HCT116 (cell line): ENCODE measurements at regions not wholly inside any gene's neighbourhood (a gene's known extent, or its start where the extent isn't known, plus 50 kb on each side); places are given as distances from the start of the nearest gene placed in this dataset.

Source experiments
- CEBPB ChIP-seq: IDR thresholded peaks from 2 replicates; pipeline ENCODE4 v1.6.1; 2012; ENCODE audit warnings: low read depth
- CTCF ChIP-seq, 3 experiments: fragments of 200-600 bp in 1 of 3; sonication (generic) in 1 of 3; IDR thresholded peaks in 2 of 3; conservative IDR thresholded peaks in 1 of 3; 2 replicates each; pipeline ENCODE4 v1.5.1; 2012 to 2017; ENCODE audit warnings: low read depth in 2 of 3, low read length in 2 of 3, antibody characterized with exemption in 1 of 3, borderline replicate concordance in 1 of 3, control low read depth in 1 of 3, mild to moderate bottlenecking in 1 of 3, mixed read lengths in 1 of 3, mixed run types in 1 of 3, moderate library complexity in 1 of 3; ENCODE audit not compliant: insufficient read depth in 1 of 3
- EZH2 ChIP-seq: fragments of 200-600 bp; sonication (generic); IDR thresholded peaks from 2 replicates; pipeline ENCODE4 v1.6.1; 2017; ENCODE audit warnings: antibody characterized with exemption, mixed run types
- JUND ChIP-seq: IDR thresholded peaks from 2 replicates; pipeline ENCODE4 v1.6.1; 2012
- MAX ChIP-seq: IDR thresholded peaks from 2 replicates; pipeline ENCODE4 v1.6.1; 2012
- POLR2A ChIP-seq: IDR thresholded peaks from 2 replicates; pipeline ENCODE4 v1.7.0; 2011; ENCODE audit warnings: borderline replicate concordance; ENCODE audit not compliant: insufficient read depth, insufficient read length; ENCODE audit errors: extremely low read depth
- POLR2AphosphoS5 ChIP-seq: IDR thresholded peaks from 2 replicates; pipeline ENCODE4 v1.6.1; 2011; ENCODE audit warnings: mild to moderate bottlenecking, low read depth, low read length, moderate library complexity
- RAD21 ChIP-seq: IDR thresholded peaks from 2 replicates; pipeline ENCODE4 v1.6.1; 2012; ENCODE audit warnings: low read depth, mild to moderate bottlenecking
- SIN3A ChIP-seq: IDR thresholded peaks from 2 replicates; pipeline ENCODE4 v1.6.1; 2012; ENCODE audit warnings: low read depth
- SP1 ChIP-seq: IDR thresholded peaks from 2 replicates; pipeline ENCODE4 v1.6.1; 2012; ENCODE audit warnings: low read depth
- ZNF274 ChIP-seq: fragments of 200-500 bp; sonication (Bioruptor generic); IDR thresholded peaks from 2 replicates; pipeline ENCODE4 v1.6.1; 2014; ENCODE audit warnings: mild to moderate bottlenecking, low read depth, low read length, inconsistent platforms
- TF ChIP-seq, protein P1 (sequence below): IDR thresholded peaks from 2 replicates; pipeline ENCODE4 v1.6.1; 2012; ENCODE audit warnings: low read depth
- TF ChIP-seq, protein P2 (sequence below): IDR thresholded peaks from 2 replicates; pipeline ENCODE4 v1.6.1; 2012

DNA sequence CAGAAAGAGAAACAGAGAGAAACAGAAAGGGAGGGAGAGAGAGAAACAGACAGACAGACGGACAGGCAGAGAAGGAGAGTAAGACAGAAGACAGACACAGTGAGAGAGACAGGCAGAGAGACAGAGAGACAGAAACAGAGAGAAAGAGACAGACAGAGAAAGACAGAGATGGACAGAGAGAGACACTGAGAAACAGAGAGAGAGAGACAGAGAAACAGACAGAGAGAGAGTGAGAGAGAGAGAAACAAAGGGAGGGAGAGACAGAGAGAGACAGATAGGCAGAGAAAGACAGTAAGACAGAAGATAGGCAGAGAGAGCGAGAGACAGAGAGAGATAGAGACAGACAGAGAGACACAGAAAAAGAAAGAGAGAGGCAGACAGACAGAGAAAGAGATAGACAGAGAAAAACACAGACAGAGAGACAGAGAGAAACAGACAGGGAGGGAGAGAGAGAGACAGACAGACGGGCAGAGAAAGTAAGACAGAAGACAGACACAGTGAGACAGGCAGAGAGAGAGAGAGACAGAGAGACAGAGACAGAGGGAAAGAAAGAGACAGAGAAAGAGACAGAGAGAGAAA, 753.4 kb upstream of the DEFB115 start:
- TF ChIP-seq, protein P1, sequence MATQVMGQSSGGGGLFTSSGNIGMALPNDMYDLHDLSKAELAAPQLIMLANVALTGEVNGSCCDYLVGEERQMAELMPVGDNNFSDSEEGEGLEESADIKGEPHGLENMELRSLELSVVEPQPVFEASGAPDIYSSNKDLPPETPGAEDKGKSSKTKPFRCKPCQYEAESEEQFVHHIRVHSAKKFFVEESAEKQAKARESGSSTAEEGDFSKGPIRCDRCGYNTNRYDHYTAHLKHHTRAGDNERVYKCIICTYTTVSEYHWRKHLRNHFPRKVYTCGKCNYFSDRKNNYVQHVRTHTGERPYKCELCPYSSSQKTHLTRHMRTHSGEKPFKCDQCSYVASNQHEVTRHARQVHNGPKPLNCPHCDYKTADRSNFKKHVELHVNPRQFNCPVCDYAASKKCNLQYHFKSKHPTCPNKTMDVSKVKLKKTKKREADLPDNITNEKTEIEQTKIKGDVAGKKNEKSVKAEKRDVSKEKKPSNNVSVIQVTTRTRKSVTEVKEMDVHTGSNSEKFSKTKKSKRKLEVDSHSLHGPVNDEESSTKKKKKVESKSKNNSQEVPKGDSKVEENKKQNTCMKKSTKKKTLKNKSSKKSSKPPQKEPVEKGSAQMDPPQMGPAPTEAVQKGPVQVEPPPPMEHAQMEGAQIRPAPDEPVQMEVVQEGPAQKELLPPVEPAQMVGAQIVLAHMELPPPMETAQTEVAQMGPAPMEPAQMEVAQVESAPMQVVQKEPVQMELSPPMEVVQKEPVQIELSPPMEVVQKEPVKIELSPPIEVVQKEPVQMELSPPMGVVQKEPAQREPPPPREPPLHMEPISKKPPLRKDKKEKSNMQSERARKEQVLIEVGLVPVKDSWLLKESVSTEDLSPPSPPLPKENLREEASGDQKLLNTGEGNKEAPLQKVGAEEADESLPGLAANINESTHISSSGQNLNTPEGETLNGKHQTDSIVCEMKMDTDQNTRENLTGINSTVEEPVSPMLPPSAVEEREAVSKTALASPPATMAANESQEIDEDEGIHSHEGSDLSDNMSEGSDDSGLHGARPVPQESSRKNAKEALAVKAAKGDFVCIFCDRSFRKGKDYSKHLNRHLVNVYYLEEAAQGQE, result no peak
- no peak for TF ChIP-seq EZH2
- no peak for TF ChIP-seq MAX
- TF ChIP-seq POLR2AphosphoS5, result no peak
- TF ChIP-seq POLR2A, result no peak
- no peak for TF ChIP-seq CTCF (IDR thresholded peaks at IDR 0.05 in 2 of 3, conservative IDR thresholded peaks at IDR 0.05 in 1 of 3; ENCODE audit: borderline replicate concordance in 1 of 3, insufficient read depth in 1 of 3, low read depth in 2 of 3, low read length in 2 of 3)
- TF ChIP-seq, protein P2, sequence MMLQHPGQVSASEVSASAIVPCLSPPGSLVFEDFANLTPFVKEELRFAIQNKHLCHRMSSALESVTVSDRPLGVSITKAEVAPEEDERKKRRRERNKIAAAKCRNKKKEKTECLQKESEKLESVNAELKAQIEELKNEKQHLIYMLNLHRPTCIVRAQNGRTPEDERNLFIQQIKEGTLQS, result no peak
- no peak for TF ChIP-seq JUND
- no peak for TF ChIP-seq SP1
- no peak for TF ChIP-seq RAD21
- TF ChIP-seq ZNF274, result no peak
- no peak for TF ChIP-seq CEBPB
- TF ChIP-seq SIN3A, result no peak
